Prostate gland (tissue), 2 donors: ENCODE measurements at regions not wholly inside any gene's neighbourhood (a gene's known extent, or its start where the extent isn't known, plus 50 kb on each side); places are given as distances from the start of the nearest gene placed in this dataset.
"Not testable (repeated sequence)": the region's sequence is repeated elsewhere in the genome, so short reads cannot be mapped to it uniquely, and the experiment has no call there.

Experiments used
- DNase-seq: peaks from one replicate; pipeline ENCODE4 v3.0.0-alpha.2; 2019; ENCODE audit warnings: low spot score
- H3K27ac ChIP-seq, 2 donors: fragments of 200-600 bp; sonication (generic); 2 replicates each; pipeline ENCODE4 v1.5.1; 2017 to 2019
- H3K27me3 ChIP-seq: fragments of 200-600 bp; sonication (generic); replicated peaks from 2 replicates; pipeline ENCODE4 v1.5.1; 2019; ENCODE audit not compliant: insufficient read depth
- H3K36me3 ChIP-seq, 2 donors: fragments of 200-600 bp; sonication (generic); 1 replicate in 1 of 2; 2 replicates in 1 of 2; pipeline versions ENCODE4 v1.5.1 to v1.8.1; 2017 to 2019
- H3K4me1 ChIP-seq: fragments of 200-600 bp; sonication (generic); replicated peaks from 2 replicates; pipeline ENCODE4 v1.5.1; 2019
- H3K4me3 ChIP-seq, 2 donors: fragments of 200-600 bp; sonication (generic); 2 replicates each; pipeline ENCODE4 v1.5.1; 2017 to 2019
- H3K9me3 ChIP-seq: fragments of 200-600 bp; sonication (generic); 2 replicates; pipeline ENCODE4 v1.5.1; 2017
- POLR2A ChIP-seq: fragments of 450-650 bp; IDR thresholded peaks from one replicate; pipeline ENCODE4 v1.6.1; 2016; ENCODE audit warnings: antibody characterized with exemption, mild to moderate bottlenecking
- POLR2AphosphoS5 ChIP-seq: sonication (generic); formaldehyde crosslinking; IDR thresholded peaks from one replicate; pipeline ENCODE4 v1.6.1; 2017; ENCODE audit warnings: antibody characterized with exemption
- WGBS: methylation state at CpG from one replicate; pipeline ENCODE4 v1.1.5; 2018; 5-methylcytosine and 5-hydroxymethylcytosine counted together
- intact Hi-C: fragments of 100-400 bp; cut with DNase I; formaldehyde crosslinking; loops from one replicate; pipeline ENCODE4 v1.14.2; 2022
- TF ChIP-seq, protein P1 (sequence below), 4 experiments: fragments of 200-600 bp in 2 of 4; fragments of 450-650 bp in 2 of 4; sonication (generic) in 2 of 4; IDR thresholded peaks; 1 replicate in 3 of 4; 2 replicates in 1 of 4; pipeline ENCODE4 v1.5.1; 2016 to 2019; ENCODE audit warnings: antibody characterized with exemption in 4 of 4, mild to moderate bottlenecking in 2 of 4, moderate library complexity in 2 of 4

- intact Hi-C loops, result no loop called here
- Histone ChIP-seq H3K36me3 (no peaks in the 10 kb centered on the region), H3K4me3 (no peak overlapping the region), H3K27ac (no peak overlapping the region), H3K27me3 (no peaks in the 10 kb centered on the region), H3K9me3 (no peaks in the 10 kb centered on the region), H3K4me1 (no peaks in the 10 kb centered on the region)
- DNase-seq, result no peak
- WGBS, result 96% methylated on average over 3 of the region's 3 CpGs
- TF ChIP-seq, protein P1, sequence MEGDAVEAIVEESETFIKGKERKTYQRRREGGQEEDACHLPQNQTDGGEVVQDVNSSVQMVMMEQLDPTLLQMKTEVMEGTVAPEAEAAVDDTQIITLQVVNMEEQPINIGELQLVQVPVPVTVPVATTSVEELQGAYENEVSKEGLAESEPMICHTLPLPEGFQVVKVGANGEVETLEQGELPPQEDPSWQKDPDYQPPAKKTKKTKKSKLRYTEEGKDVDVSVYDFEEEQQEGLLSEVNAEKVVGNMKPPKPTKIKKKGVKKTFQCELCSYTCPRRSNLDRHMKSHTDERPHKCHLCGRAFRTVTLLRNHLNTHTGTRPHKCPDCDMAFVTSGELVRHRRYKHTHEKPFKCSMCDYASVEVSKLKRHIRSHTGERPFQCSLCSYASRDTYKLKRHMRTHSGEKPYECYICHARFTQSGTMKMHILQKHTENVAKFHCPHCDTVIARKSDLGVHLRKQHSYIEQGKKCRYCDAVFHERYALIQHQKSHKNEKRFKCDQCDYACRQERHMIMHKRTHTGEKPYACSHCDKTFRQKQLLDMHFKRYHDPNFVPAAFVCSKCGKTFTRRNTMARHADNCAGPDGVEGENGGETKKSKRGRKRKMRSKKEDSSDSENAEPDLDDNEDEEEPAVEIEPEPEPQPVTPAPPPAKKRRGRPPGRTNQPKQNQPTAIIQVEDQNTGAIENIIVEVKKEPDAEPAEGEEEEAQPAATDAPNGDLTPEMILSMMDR (IDR thresholded peaks at IDR 0.05), result no peak
- TF ChIP-seq POLR2AphosphoS5 (no peak), POLR2A (no peak)
These were observed 466.7 kb upstream of the NFIA start for GRCh38 chr1:60615666-60616065.

DNA sequence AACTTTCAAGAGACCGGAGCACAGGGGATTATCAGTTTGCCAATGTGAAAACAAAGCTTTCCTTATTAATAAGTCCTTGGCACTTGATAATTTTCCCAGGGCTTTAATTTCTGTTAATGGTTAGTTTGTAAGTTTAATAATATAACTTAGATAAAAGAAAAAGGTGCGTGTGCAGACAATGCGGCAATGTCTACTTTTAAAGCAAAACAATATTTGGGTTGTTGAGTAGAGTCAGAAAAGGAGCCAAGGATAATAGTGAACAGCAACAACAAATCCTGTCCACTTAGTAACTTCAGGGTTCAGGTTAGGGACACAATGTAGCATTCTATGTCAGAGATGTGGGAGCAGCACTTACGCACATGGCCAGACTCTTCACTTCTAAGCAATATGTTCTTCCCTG lies 469.6 kb upstream of the NFIA start:
- H3K9me3 ChIP-seq, result no peaks in the 10 kb centered on the region
- no peak for DNase-seq
- intact Hi-C loops, result no loop called here
- H3K4me3 ChIP-seq, result no peak overlapping the region
- H3K4me1 ChIP-seq, result no peaks in the 10 kb centered on the region
- TF ChIP-seq, protein P1 (IDR thresholded peaks at IDR 0.05), result no peak
- TF ChIP-seq POLR2AphosphoS5, result no peak
- no peak for TF ChIP-seq POLR2A
- no peaks in the 10 kb centered on the region for H3K27me3 ChIP-seq
- no peaks in the 10 kb centered on the region for H3K36me3 ChIP-seq
- WGBS, result 76% methylated on average over 4 of the region's 4 CpGs
- no peak overlapping the region for H3K27ac ChIP-seq

DNA sequence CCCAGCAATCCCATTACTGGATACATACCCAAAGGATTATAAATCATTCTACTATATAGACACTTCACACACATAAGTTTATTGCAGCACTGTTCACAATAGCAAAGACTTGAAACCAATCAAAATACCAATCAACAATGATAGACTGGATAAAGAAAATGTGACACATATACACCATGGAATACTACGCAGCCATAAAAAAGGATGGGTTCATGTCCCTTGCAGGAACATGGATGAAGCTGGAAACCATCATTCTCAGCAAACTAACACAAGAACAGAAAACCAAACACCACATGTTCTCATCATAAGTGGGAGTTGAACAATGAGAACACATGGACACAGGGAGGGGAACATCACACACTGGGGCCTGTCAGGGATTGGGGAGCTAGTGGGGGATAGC lies 475.4 kb upstream of the NFIA start:
- intact Hi-C loops, H3K27me3 ChIP-seq, H3K9me3 ChIP-seq, H3K4me3 ChIP-seq, H3K36me3 ChIP-seq, H3K4me1 ChIP-seq, DNase-seq, H3K27ac ChIP-seq: not testable (repeated sequence)
- WGBS, result 95% methylated on average over 1 of the region's 1 CpG

DNA sequence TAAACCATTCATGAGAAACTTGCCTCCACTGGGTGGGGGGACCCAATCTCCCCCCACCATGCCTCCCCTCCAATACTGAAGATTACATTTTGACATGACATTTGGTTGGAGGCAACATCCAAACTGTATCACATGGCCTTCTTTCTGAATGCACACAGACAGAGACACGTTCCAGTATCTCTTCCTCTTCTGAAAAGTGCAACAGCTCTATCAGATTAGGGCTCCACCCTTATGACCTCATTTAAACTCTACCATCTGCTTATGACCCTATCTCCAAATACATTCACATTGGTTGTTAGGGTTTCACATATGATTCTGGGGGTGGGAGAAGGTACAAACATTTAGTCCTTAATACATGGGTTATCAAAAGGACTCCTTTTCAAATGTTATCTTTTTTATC lies 481.8 kb upstream of the NFIA start:
- no peak for DNase-seq
- no peaks in the 10 kb centered on the region for H3K36me3 ChIP-seq
- H3K9me3 ChIP-seq, result no peaks in the 10 kb centered on the region
- WGBS, result 68% methylated on average over 1 of the region's 1 CpG
- no peak for TF ChIP-seq POLR2A
- TF ChIP-seq, protein P1 (IDR thresholded peaks at IDR 0.05), result no peak
- no peak for TF ChIP-seq POLR2AphosphoS5
- H3K4me1 ChIP-seq, result no peaks in the 10 kb centered on the region
- H3K27ac ChIP-seq, result no peak overlapping the region
- H3K4me3 ChIP-seq, result no peak overlapping the region
- no peaks in the 10 kb centered on the region for H3K27me3 ChIP-seq
- intact Hi-C loops, result no loop called here

GRCh38 chr1:60599574-60599973 lies 482.8 kb upstream of the NFIA start:
- intact Hi-C loops, result no loop called here

More at GRCh38 chr1:60599574-60599973, 482.8 kb upstream of the NFIA start:
- Histone ChIP-seq H3K4me3 (no peak overlapping the region), H3K4me1 (no peaks in the 10 kb centered on the region), H3K27ac (no peak overlapping the region), H3K9me3 (no peaks in the 10 kb centered on the region), H3K36me3 (no peaks in the 10 kb centered on the region), H3K27me3 (no peaks in the 10 kb centered on the region)
- TF ChIP-seq POLR2AphosphoS5 (no peak), POLR2A (no peak)
- TF ChIP-seq, protein P1 (IDR thresholded peaks at IDR 0.05), result no peak
- no peak for DNase-seq
- WGBS, result 33% methylated on average over 1 of the region's 1 CpG
